ENCODE measurements at regions not wholly inside any gene's neighbourhood (a gene's known extent, or its start where the extent isn't known, plus 50 kb on each side); places are given as distances from the start of the nearest gene placed in this dataset.

DNA sequence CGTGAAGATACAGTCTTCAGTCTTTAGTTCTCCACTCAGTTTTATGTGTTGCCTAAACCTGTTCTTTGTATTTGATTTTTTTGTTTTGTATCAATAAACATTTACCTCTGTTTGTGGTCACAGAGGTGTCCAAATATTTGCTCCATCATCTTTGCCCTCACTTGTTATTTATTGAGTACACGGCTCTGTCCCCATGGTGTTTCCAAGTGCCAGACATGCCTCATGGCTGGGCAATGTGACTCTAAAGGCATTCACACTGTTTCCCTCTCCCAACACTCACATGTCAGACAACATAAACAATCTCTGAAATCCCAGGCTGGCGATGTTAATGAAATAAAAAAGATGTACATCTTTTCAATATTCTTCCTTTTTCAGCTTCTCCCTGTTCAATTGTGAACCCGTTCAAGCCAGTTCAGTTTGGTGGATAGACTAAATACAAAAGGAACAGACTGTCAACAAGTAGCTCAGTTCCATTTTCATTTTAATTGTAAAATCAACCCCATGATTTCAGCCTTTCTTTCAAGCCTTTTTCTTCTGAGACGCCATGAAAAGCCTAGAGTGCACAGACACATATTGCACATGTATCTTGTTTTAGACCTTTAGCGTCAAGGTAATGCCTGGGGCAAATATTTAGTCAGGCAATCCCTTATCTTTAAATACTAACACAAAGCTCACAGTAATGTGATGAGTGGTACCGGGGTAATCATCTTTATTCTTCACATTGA lies 680.7 kb downstream of the GALC start:
- TF ChIP-seq CTCF (IDR thresholded peaks at IDR 0.05), result no peak
- TF ChIP-seq POLR2A (IDR thresholded peaks at IDR 0.05), result no peak

Measured in breast epithelium (tissue), 3 donors.